GM12891 (cell line): ENCODE measurements at regions not wholly inside any gene's neighbourhood (a gene's known extent, or its start where the extent isn't known, plus 50 kb on each side); places are given as distances from the start of the nearest gene placed in this dataset.

Experiments used
- DNase-seq: peaks from one replicate; pipeline ENCODE4 v3.0.0; 2011; ENCODE audit warnings: low spot score; ENCODE audit not compliant: insufficient read length
- FAIRE-seq: peaks from 2 replicates; lab custom pipeline; 2011; peaks lifted over from hg19 to GRCh38; lab: Jason Lieb, UNC
- PAX5 ChIP-seq: IDR thresholded peaks from 2 replicates; pipeline ENCODE4 v1.6.1; 2011; ENCODE audit warnings: low read length, moderate library complexity, mild to moderate bottlenecking; ENCODE audit not compliant: insufficient read depth, severe bottlenecking
- POLR2A ChIP-seq: IDR thresholded peaks from 2 replicates; pipeline ENCODE4 v1.6.1; 2011; ENCODE audit warnings: low read depth, low read length, control low read depth
- POLR2AphosphoS5 ChIP-seq: IDR thresholded peaks from 2 replicates; pipeline ENCODE4 v1.6.1; 2011; ENCODE audit warnings: low read depth, low read length, control low read depth
- POU2F2 ChIP-seq: IDR thresholded peaks from 2 replicates; pipeline ENCODE4 v1.6.1; 2011; ENCODE audit warnings: low read depth, mild to moderate bottlenecking, control low read depth, low read length, moderate library complexity
- SPI1 ChIP-seq: IDR thresholded peaks from 2 replicates; pipeline ENCODE4 v1.6.1; 2011; ENCODE audit warnings: low read depth, low read length, control low read depth
- TAF1 ChIP-seq: IDR thresholded peaks from 2 replicates; pipeline ENCODE4 v1.6.1; 2011; ENCODE audit warnings: low read depth, low read length, control low read depth

- no peak for FAIRE-seq
- DNase-seq, result no peak
- no peak for TF ChIP-seq POLR2A
Measured at GRCh38 chr10:3592424-3592823, 192.6 kb downstream of the KLF6 start.

DNA sequence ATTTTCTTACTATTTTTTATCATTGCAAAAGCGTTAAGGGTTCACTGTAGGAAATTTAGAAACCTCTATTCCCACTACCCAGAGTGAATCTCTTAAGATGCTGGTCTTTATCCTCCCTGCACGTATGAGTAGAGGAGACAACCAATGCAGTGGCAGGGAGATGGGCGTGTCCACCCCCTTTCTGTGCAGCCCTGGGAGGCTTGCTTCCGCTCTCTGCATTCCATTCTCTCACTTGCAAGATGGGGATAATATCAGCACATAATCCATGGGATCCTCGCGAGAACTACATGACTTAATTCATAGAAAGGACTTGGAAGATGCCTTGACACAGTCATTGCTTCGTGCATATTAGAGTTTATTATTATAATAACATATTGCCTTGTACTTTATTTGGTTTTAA, 196.2 kb downstream of the KLF6 start:
- TF ChIP-seq TAF1 (no peak), SPI1 (no peak), POLR2A (no peak), POLR2AphosphoS5 (no peak), PAX5 (no peak), POU2F2 (no peak)
- no peak for DNase-seq
- FAIRE-seq, result no peak

GRCh38 chr10:3588346-3588745, 196.7 kb downstream of the KLF6 start:
- TF ChIP-seq PAX5 (no peak), TAF1 (no peak), POU2F2 (no peak), POLR2A (no peak), POLR2AphosphoS5 (no peak), SPI1 (no peak)
- FAIRE-seq (no peak), DNase-seq (no peak)

DNA sequence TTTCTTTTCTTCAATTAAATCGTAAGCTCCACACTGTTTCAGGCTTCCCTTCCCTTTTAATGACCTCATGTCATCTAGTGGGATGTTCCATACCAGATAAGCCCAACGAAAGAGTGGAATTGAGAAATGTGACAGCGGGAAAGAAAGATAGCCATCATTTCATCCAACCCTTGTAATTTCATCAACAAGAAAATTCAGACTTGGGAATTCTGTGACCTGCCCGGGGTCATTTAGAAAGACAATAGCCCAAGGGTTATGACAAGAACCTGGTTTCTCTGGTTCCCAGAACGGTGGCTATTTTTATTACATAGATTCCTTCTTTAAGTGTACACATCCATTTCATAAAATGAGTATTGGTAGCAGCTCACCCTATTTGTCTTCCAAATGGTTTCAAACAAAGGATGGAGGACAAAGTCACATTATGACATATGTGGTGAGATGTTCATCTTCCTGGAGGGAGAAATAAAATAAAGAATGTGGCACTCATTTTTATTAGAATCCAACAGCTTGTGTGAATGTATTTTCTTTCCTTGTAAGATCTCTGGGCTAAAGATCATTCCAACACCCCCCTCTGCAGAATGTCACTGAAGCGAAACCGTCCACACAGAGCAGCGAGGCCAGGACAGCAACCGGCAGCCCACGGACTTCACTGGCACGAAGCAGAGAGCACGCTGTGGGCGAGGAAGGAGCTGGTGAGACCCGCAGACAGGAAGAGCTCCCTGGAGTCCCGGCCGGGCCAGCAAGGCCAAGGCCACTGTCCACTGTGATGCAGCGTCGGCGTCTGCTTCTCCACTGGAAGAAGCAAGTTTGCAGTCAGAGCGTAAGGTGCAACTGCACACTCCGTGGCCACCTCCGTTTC, 199.9 kb downstream of the KLF6 start:
- DNase-seq (no peak), FAIRE-seq (no peak)
- TF ChIP-seq POLR2A, result no peak
- no peak for TF ChIP-seq POLR2AphosphoS5
- TF ChIP-seq PAX5, result no peak
- no peak for TF ChIP-seq SPI1

DNA sequence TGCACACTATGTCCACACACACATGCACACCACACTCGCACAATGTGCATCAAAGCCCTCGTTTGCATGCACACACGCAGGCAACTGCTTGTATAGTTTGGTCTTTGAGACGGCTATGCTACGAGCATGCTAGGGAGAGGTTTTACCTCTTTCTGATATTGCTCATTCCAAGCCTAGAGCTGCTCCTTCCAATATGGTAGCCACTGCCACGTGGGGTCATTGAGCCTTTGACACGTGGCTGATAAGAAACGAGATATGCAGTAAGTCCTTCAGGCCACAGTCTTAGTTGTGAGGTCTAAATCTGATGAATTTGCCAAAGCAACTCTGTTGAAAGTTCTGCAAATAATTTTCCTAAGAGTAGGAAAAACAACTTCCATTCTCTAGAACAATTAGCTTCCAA, 204.4 kb downstream of the KLF6 start:
- no peak for FAIRE-seq
- DNase-seq, result no peak
- TF ChIP-seq TAF1, result no peak
- no peak for TF ChIP-seq POLR2A
- no peak for TF ChIP-seq POU2F2
- TF ChIP-seq PAX5, result no peak
- no peak for TF ChIP-seq SPI1
- TF ChIP-seq POLR2AphosphoS5, result no peak

- no peak for TF ChIP-seq POLR2A
- DNase-seq (no peak), FAIRE-seq (no peak)
Measured at GRCh38 chr10:3579845-3580244, 205.2 kb downstream of the KLF6 start.

DNA sequence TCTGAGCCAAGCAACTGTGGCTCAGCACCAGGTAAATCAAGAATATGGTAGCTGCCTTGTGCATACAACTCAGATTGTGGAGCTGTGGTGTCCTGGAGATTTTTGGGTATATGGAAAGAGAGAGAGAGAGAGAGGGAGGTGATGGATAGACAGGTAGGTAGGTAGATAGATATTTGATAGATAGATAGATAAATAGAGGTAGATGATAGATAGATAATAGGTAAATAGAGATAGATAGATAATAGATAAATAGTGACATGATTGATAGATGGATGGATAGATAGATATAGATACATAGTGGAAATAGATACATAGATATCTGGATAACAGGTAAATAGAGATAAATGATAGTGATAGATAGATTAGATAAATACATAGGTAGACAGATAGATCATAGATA, 206.3 kb downstream of the KLF6 start:
- FAIRE-seq (no peak), DNase-seq (no peak)

GRCh38 chr10:3578159-3578558, 206.8 kb downstream of the KLF6 start:
- TF ChIP-seq SPI1 (no peak), POLR2A (no peak), PAX5 (no peak)
- DNase-seq, result no peak
- no peak for FAIRE-seq

More for the DNA sequence above, 206.3 kb downstream of the KLF6 start:
- TF ChIP-seq POU2F2 (no peak), POLR2A (no peak), POLR2AphosphoS5 (no peak), SPI1 (no peak), PAX5 (no peak), TAF1 (no peak)

GRCh38 chr10:3574451-3574850, 210.6 kb downstream of the KLF6 start:
- TF ChIP-seq POU2F2, result no peak
- DNase-seq, result no peak
- no peak for FAIRE-seq

GRCh38 chr10:3573498-3573897, 211.5 kb downstream of the KLF6 start:
- DNase-seq, result no peak
- TF ChIP-seq SPI1, result no peak
- no peak for TF ChIP-seq POU2F2
- TF ChIP-seq POLR2AphosphoS5, result no peak
- no peak for TF ChIP-seq TAF1
- TF ChIP-seq PAX5, result no peak
- TF ChIP-seq POLR2A, result no peak

DNA sequence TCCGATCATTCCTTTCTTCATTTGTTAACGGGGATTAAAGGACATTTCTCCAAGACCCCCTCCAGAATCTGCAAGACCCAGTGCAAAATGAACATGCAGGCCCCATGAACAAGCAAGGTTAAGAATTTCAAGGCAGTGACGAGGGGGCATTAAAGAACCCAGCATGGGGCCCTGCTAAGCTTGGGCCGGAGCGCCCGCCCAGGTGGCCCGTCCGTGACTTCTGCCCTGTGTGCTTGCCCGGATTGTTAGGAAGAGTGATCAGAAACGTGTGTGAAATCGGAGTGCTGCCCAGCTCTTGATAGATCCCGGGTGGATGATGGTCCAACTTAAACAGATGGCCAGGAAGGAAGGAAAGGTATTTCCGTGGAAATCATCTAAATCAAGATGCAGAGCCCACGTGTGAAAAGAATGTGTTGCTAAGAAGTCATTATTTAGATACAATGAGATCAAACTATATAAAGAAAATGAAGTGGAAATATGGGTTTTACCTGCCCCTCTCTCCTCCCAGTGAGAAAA, 213.6 kb downstream of the KLF6 start:
- FAIRE-seq (no peak), DNase-seq (no peak)
- TF ChIP-seq PAX5 (no peak), POLR2A (no peak), POLR2AphosphoS5 (no peak), TAF1 (no peak), POU2F2 (no peak), SPI1 (no peak)

More at GRCh38 chr10:3573498-3573897, 211.5 kb downstream of the KLF6 start:
- FAIRE-seq, result no peak
